Progenitor cell of endocrine pancreas (in vitro differentiated cells): ENCODE measurements at regions not wholly inside any gene's neighbourhood (a gene's known extent, or its start where the extent isn't known, plus 50 kb on each side); places are given as distances from the start of the nearest gene placed in this dataset.

Experiments
- DNase-seq: peaks from one replicate; pipeline ENCODE4 v3.0.0; 2021; ENCODE audit warnings: low spot score; ENCODE audit not compliant: unreplicated experiment
- H3K27ac Mint-ChIP-seq: 2 replicates; pipeline ENCODE4 v1.8.0; 2021; ENCODE audit warnings: mild to moderate bottlenecking, moderate library complexity, mixed read lengths
- H3K27me3 Mint-ChIP-seq: 2 replicates; pipeline ENCODE4 v1.8.0; 2021; ENCODE audit warnings: mixed read lengths
- H3K36me3 Mint-ChIP-seq: 2 replicates; pipeline ENCODE4 v1.8.0; 2022; ENCODE audit warnings: mixed read lengths; ENCODE audit not compliant: insufficient read depth
- H3K4me1 Mint-ChIP-seq: 2 replicates; pipeline ENCODE4 v1.8.0; 2021; ENCODE audit warnings: low read depth, mixed read lengths
- H3K4me3 Mint-ChIP-seq: 2 replicates; pipeline ENCODE4 v1.8.0; 2021; ENCODE audit warnings: low read depth, mild to moderate bottlenecking, moderate library complexity, mixed read lengths
- H3K9me3 Mint-ChIP-seq: 2 replicates; pipeline ENCODE4 v1.8.0; 2021; ENCODE audit warnings: low read depth, mixed read lengths
- TF ChIP-seq, protein P1 (sequence below): fragments of 200-600 bp; sonication (generic); IDR thresholded peaks from one replicate; pipeline ENCODE4 v1.5.0; 2021; ENCODE audit warnings: antibody characterized with exemption, mild to moderate bottlenecking; ENCODE audit not compliant: unreplicated experiment

DNA sequence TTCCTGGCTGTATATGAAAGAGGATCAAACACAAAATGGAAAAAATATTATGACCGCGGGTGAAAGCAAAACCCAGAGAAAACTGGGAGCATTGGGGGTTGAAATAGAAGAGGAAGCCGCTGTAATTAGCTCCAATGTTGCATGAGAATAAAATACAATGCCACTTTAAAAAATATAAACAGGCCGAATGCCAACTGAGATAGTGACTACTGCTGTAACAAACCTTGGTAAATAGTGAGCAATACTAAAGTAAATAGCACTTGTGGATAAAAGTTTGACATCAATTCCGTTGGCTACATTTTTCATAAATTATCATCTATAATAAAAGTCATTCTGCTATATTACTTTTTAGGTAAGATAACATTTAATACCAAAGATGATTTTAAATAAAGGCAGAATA is 395.8 kb upstream of the MIR17HG start:
- Mint-ChIP-seq H3K27me3 (no peaks in the 10 kb centered on the region), H3K36me3 (no peaks in the 10 kb centered on the region), H3K27ac (no peak overlapping the region), H3K4me1 (peaks cover 6% of the 10 kb centered on the region), H3K9me3 (no peaks in the 10 kb centered on the region), H3K4me3 (no peak overlapping the region)
- TF ChIP-seq, protein P1, sequence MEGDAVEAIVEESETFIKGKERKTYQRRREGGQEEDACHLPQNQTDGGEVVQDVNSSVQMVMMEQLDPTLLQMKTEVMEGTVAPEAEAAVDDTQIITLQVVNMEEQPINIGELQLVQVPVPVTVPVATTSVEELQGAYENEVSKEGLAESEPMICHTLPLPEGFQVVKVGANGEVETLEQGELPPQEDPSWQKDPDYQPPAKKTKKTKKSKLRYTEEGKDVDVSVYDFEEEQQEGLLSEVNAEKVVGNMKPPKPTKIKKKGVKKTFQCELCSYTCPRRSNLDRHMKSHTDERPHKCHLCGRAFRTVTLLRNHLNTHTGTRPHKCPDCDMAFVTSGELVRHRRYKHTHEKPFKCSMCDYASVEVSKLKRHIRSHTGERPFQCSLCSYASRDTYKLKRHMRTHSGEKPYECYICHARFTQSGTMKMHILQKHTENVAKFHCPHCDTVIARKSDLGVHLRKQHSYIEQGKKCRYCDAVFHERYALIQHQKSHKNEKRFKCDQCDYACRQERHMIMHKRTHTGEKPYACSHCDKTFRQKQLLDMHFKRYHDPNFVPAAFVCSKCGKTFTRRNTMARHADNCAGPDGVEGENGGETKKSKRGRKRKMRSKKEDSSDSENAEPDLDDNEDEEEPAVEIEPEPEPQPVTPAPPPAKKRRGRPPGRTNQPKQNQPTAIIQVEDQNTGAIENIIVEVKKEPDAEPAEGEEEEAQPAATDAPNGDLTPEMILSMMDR: no peak
- DNase-seq: no peak

DNA sequence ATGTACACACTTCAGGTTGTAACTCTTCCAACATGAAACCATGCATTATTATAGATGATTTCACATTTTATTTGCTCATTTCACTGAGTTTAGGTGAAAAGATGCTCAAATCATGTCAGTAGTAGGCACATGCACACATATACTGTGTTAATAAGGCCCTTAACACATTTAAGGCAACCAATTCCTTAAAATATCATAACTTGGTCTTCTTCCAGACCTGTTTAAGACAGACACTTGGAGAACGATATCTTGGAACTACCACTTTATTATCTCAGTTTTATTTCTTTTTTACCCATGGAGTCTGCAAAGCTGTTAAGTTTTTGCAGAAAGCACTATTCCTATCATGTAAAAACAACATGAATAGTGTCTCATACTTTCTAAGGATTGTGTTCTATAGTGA is 395.2 kb upstream of the MIR17HG start:
- Mint-ChIP-seq H3K36me3 (no peaks in the 10 kb centered on the region), H3K4me3 (no peak overlapping the region), H3K4me1 (peaks cover 6% of the 10 kb centered on the region), H3K27ac (no peak overlapping the region), H3K27me3 (no peaks in the 10 kb centered on the region), H3K9me3 (no peaks in the 10 kb centered on the region)
- TF ChIP-seq, protein P1: no peak
- DNase-seq: no peak

DNA sequence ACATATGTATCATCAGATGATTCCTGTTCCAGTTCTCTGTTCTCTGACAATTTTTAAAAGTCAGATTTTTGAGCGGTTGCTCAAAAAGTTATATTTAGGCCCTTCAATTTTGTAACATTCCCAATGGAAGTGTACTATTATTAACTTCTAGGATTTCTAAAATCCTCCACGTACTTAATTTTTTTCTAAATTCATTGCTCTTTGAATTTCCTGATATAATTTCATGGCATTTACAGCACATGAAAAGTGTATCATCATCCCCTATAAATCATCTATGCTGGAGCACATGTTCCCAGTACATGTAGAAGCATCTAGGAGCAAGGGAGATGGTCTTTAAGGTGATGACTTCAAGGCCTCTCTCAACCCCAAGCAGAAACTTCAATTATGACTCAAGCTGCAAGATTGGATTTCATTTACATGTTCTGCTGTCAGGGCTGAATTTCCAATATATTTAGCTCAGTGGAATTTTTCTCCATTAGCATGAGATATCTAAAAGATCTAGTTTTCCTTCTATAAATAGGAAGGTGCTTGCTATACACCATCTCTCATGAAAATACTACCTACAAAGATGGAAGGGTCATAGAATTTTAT is 392.8 kb upstream of the MIR17HG start:
- H3K9me3 Mint-ChIP-seq: no peaks in the 10 kb centered on the region

DNA sequence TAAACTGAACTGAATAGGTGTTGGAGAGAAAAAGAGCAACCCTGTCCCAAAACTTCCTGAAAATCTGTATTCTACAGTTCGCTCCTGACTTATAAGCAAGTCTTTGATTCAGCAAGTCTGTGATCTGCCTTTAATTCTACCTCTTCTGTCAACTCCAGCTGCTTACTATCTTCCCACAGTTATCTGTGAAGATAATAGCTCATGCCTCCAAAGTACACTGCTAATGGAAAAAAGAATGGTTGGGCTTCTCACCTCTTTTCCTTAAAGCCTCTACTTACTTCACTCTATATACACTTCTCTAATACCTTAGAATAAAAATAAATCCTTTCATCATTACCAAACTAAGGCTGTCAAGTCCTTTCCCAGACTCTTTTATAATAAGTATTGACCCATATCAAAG is 391.5 kb upstream of the MIR17HG start:
- Mint-ChIP-seq H3K27me3 (no peaks in the 10 kb centered on the region), H3K4me1 (peaks cover 6% of the 10 kb centered on the region), H3K4me3 (no peak overlapping the region), H3K9me3 (no peaks in the 10 kb centered on the region), H3K36me3 (no peaks in the 10 kb centered on the region), H3K27ac (no peak overlapping the region)
- DNase-seq: no peak
- TF ChIP-seq, protein P1: no peak

More for the DNA sequence above, 392.8 kb upstream of the MIR17HG start:
- H3K4me1 Mint-ChIP-seq: peaks cover 6% of the 10 kb centered on the region
- no peak overlapping the region for H3K27ac Mint-ChIP-seq
- no peak overlapping the region for H3K4me3 Mint-ChIP-seq
- H3K36me3 Mint-ChIP-seq: no peaks in the 10 kb centered on the region
- TF ChIP-seq, protein P1: no peak
- H3K27me3 Mint-ChIP-seq: no peaks in the 10 kb centered on the region
- DNase-seq: no peak

DNA sequence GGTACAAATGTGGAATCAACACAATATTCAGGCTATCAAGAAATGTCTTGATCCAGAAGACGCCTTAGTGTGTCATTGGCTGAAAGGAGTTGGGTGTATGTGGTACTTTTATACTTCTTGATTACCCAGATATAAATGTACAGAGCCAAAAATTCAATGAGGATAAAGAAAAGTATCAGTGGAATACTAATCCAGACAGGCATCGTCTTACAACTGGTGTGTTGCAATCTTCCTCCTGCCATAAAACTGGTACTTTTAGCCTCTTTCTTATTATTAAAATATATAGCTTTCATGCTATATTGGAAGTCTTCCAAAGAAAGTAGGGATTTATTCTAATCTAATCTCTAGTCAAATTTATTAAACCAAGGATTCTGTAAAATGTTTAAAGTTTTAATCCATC is 388.6 kb upstream of the MIR17HG start:
- Mint-ChIP-seq H3K27ac (no peak overlapping the region), H3K4me1 (peaks cover 6% of the 10 kb centered on the region), H3K27me3 (no peaks in the 10 kb centered on the region), H3K9me3 (no peaks in the 10 kb centered on the region), H3K36me3 (no peaks in the 10 kb centered on the region), H3K4me3 (no peak overlapping the region)
- TF ChIP-seq, protein P1: no peak
- DNase-seq: no peak
